Upper lobe of left lung (tissue), 6 donors: ENCODE measurements at regions not wholly inside any gene's neighbourhood (a gene's known extent, or its start where the extent isn't known, plus 50 kb on each side); places are given as distances from the start of the nearest gene placed in this dataset.
A peak's percentile ranks its signal among the peaks of the same experiment; 100 is the strongest.

ENCODE experiments used
- ATAC-seq, 2 donors: fragments of 200-7000 bp; cut with Tn5 transposase; one replicate each; pipeline ENCODE4 v1.9.1; 2022; ENCODE audit warnings: mild to moderate bottlenecking in 2 of 2, moderate library complexity in 2 of 2; ENCODE audit not compliant: low FRiP score in 2 of 2
- DNase-seq, 2 donors: peaks; one replicate each; pipeline ENCODE4 v3.0.0-alpha.2; 2019 to 2020
- H3K27ac ChIP-seq, 4 donors: fragments of 200-600 bp; sonication (generic); one replicate each; pipeline ENCODE4 v1.5.1; 2016 to 2019
- H3K27me3 ChIP-seq, 4 donors: fragments of 200-600 bp; sonication (generic); one replicate each; pipeline ENCODE4 v1.5.1; 2017 to 2019
- H3K36me3 ChIP-seq, 4 donors: fragments of 200-600 bp; sonication (generic); one replicate each; pipeline ENCODE4 v1.5.1; 2016 to 2019
- H3K4me1 ChIP-seq, 4 donors: fragments of 200-600 bp; sonication (generic); one replicate each; pipeline ENCODE4 v1.5.1; 2018 to 2019
- H3K4me3 ChIP-seq, 4 donors: fragments of 200-600 bp; sonication (generic); one replicate each; pipeline ENCODE4 v1.5.1; 2017 to 2019; ENCODE audit warnings: mild to moderate bottlenecking in 2 of 4, moderate library complexity in 1 of 4
- H3K9me3 ChIP-seq, 4 donors: fragments of 200-600 bp; sonication (generic); one replicate each; pipeline ENCODE4 v1.5.1; 2018 to 2019
- CTCF ChIP-seq, 6 experiments: fragments of 450-650 bp in 4 of 6; fragments of 200-600 bp in 2 of 6; sonication (generic) in 2 of 6; IDR thresholded peaks; one replicate each; pipeline ENCODE4 v1.5.1; 2016 to 2019; ENCODE audit warnings: antibody characterized with exemption in 6 of 6
- EP300 ChIP-seq, 4 donors: sonication (generic); formaldehyde crosslinking; IDR thresholded peaks; one replicate each; pipeline ENCODE4 v1.5.1; 2017; ENCODE audit warnings: antibody characterized with exemption in 4 of 4, control low read depth in 2 of 4
- POLR2A ChIP-seq, 4 donors: fragments of 450-650 bp; IDR thresholded peaks; one replicate each; pipeline ENCODE4 v1.5.1; 2016 to 2017; ENCODE audit warnings: antibody characterized with exemption in 4 of 4, mild to moderate bottlenecking in 2 of 4
- POLR2AphosphoS5 ChIP-seq, 2 donors: sonication (generic); formaldehyde crosslinking; IDR thresholded peaks; one replicate each; pipeline ENCODE4 v1.5.1; 2017; ENCODE audit warnings: antibody characterized with exemption in 2 of 2
- WGBS, 2 donors: methylation state at CpG; one replicate each; pipeline ENCODE4 v1.1.5; 2017 to 2018; 5-methylcytosine and 5-hydroxymethylcytosine counted together
- donor health status: DM: no; HTN: no; CAD: no; lungs with moderate emphysema.
- donor health status: DM: no; HTN: yes; CAD: no; lungs with severe emphysema.

- ATAC-seq: peak in 1 of 2 donors; percentile 46
- 70 to 93% methylated on average over 2 of the region's 2 CpGs for WGBS, 2 donors
- TF ChIP-seq POLR2AphosphoS5 (IDR thresholded peaks at IDR 0.05) (no peak), EP300 (IDR thresholded peaks at IDR 0.05) (no peak), CTCF (IDR thresholded peaks at IDR 0.05) (no peak), POLR2A (IDR thresholded peaks at IDR 0.05) (no peak)
Observed at GRCh38 chr5:99334936-99335335, 406.1 kb upstream of the CHD1 start.

GRCh38 chr5:99331061-99331460, 402.3 kb upstream of the CHD1 start:
- TF ChIP-seq POLR2A (IDR thresholded peaks at IDR 0.05): no peak
- Histone ChIP-seq H3K36me3 (no peaks in the 10 kb centered on the region), H3K27ac (no peak overlapping the region), H3K27me3 (no peaks in the 10 kb centered on the region), H3K4me3 (no peak overlapping the region), H3K9me3 (no peaks in the 10 kb centered on the region), H3K4me1 (no peaks in the 10 kb centered on the region)
- ATAC-seq: no peak
- WGBS, 2 donors: 22 to 47% methylated on average over 1 of the region's 1 CpG
- DNase-seq: no peak

More at GRCh38 chr5:99334936-99335335, 406.1 kb upstream of the CHD1 start:
- H3K27me3 ChIP-seq: no peaks in the 10 kb centered on the region
- DNase-seq: no peak
- H3K9me3 ChIP-seq: no peaks in the 10 kb centered on the region
- H3K27ac ChIP-seq: no peak overlapping the region
- no peaks in the 10 kb centered on the region for H3K4me1 ChIP-seq
- H3K36me3 ChIP-seq: no peaks in the 10 kb centered on the region
- no peak overlapping the region for H3K4me3 ChIP-seq

- 50 to 59% methylated on average over 5 of the region's 5 CpGs for WGBS, 2 donors
- Histone ChIP-seq H3K36me3 (no peaks in the 10 kb centered on the region), H3K4me3 (no peak overlapping the region), H3K9me3 (no peaks in the 10 kb centered on the region), H3K4me1 (no peaks in the 10 kb centered on the region), H3K27me3 (no peaks in the 10 kb centered on the region), H3K27ac (no peak overlapping the region)
- DNase-seq (no peak), ATAC-seq (no peak)
- TF ChIP-seq CTCF (IDR thresholded peaks at IDR 0.05): no peak
- no peak for TF ChIP-seq POLR2A (IDR thresholded peaks at IDR 0.05)
- TF ChIP-seq EP300 (IDR thresholded peaks at IDR 0.05): no peak
- no peak for TF ChIP-seq POLR2AphosphoS5 (IDR thresholded peaks at IDR 0.05)
Observed at GRCh38 chr5:99320436-99320835, 391.6 kb upstream of the CHD1 start.

- H3K9me3 ChIP-seq: no peaks in the 10 kb centered on the region
- H3K4me3 ChIP-seq: no peak overlapping the region
- no peaks in the 10 kb centered on the region for H3K4me1 ChIP-seq
- no peak for ATAC-seq
- H3K27ac ChIP-seq: no peak overlapping the region
- H3K36me3 ChIP-seq: no peaks in the 10 kb centered on the region
- 60 to 68% methylated on average over 4 of the region's 4 CpGs for WGBS, 2 donors
- no peak for DNase-seq
- H3K27me3 ChIP-seq: no peaks in the 10 kb centered on the region
- TF ChIP-seq EP300 (IDR thresholded peaks at IDR 0.05): no peak
- no peak for TF ChIP-seq POLR2A (IDR thresholded peaks at IDR 0.05)
- TF ChIP-seq POLR2AphosphoS5 (IDR thresholded peaks at IDR 0.05): no peak
- TF ChIP-seq CTCF (IDR thresholded peaks at IDR 0.05): no peak
Observed at GRCh38 chr5:99317136-99317535, 388.3 kb upstream of the CHD1 start.

GRCh38 chr5:99316484-99316883, 387.7 kb upstream of the CHD1 start:
- ATAC-seq: no peak
- 94 to 96% methylated on average over 1 of the region's 1 CpG for WGBS, 2 donors
- Histone ChIP-seq H3K4me3 (no peak overlapping the region), H3K27ac (no peak overlapping the region), H3K27me3 (no peaks in the 10 kb centered on the region), H3K4me1 (no peaks in the 10 kb centered on the region), H3K36me3 (no peaks in the 10 kb centered on the region), H3K9me3 (no peaks in the 10 kb centered on the region)
- DNase-seq: no peak
- TF ChIP-seq POLR2AphosphoS5 (IDR thresholded peaks at IDR 0.05) (no peak), CTCF (IDR thresholded peaks at IDR 0.05) (no peak), EP300 (IDR thresholded peaks at IDR 0.05) (no peak), POLR2A (IDR thresholded peaks at IDR 0.05) (no peak)
